Gastroesophageal sphincter (tissue), 4 donors: ENCODE measurements at regions not wholly inside any gene's neighbourhood (a gene's known extent, or its start where the extent isn't known, plus 50 kb on each side); places are given as distances from the start of the nearest gene placed in this dataset.

ENCODE experiments used
- ATAC-seq: fragments of 150-250 bp; one replicate; pipeline ENCODE4 v1.9.1; 2016; ENCODE audit warnings: mild to moderate bottlenecking, moderate library complexity
- H3K27ac ChIP-seq, 4 donors: fragments of 200-600 bp; sonication (generic) in 3 of 4; 1 replicate in 3 of 4; 2 replicates in 1 of 4; pipeline ENCODE4 v1.5.1; 2016 to 2019
- H3K27me3 ChIP-seq: fragments of 200-600 bp; sonication (generic); one replicate; pipeline ENCODE4 v1.5.1; 2019
- H3K36me3 ChIP-seq, 2 donors: fragments of 200-600 bp; sonication (generic); one replicate each; pipeline ENCODE4 v1.5.1; 2019; ENCODE audit warnings: control low read depth in 1 of 2
- H3K4me1 ChIP-seq, 3 donors: fragments of 200-600 bp; sonication (generic); 1 replicate in 2 of 3; 2 replicates in 1 of 3; pipeline ENCODE4 v1.5.1; 2016 to 2019; ENCODE audit warnings: control low read depth in 2 of 3
- H3K4me3 ChIP-seq, 2 donors: fragments of 200-600 bp; sonication (generic); one replicate each; pipeline ENCODE4 v1.5.1; 2019; ENCODE audit warnings: mild to moderate bottlenecking in 1 of 2, moderate library complexity in 1 of 2
- H3K9me3 ChIP-seq, 3 donors: fragments of 200-600 bp; sonication (generic); one replicate each; pipeline ENCODE4 v1.5.1; 2017 to 2019; ENCODE audit warnings: control low read depth in 2 of 3
- CTCF ChIP-seq, 4 experiments: fragments of 200-600 bp in 2 of 4; fragments of 450-650 bp in 2 of 4; sonication (generic) in 1 of 4; IDR thresholded peaks; one replicate each; pipeline ENCODE4 v1.5.1; 2017 to 2019; ENCODE audit warnings: antibody characterized with exemption in 4 of 4, mild to moderate bottlenecking in 2 of 4, moderate library complexity in 2 of 4
- EP300 ChIP-seq: sonication (generic); formaldehyde crosslinking; IDR thresholded peaks from one replicate; pipeline ENCODE4 v1.6.1; 2017; ENCODE audit warnings: antibody characterized with exemption, mild to moderate bottlenecking
- POLR2A ChIP-seq, 2 donors: fragments of 450-650 bp; IDR thresholded peaks; one replicate each; pipeline ENCODE4 v1.6.1; 2017; ENCODE audit warnings: antibody characterized with exemption in 2 of 2, mild to moderate bottlenecking in 2 of 2, moderate library complexity in 1 of 2
- POLR2AphosphoS5 ChIP-seq: sonication (generic); formaldehyde crosslinking; IDR thresholded peaks from one replicate; pipeline ENCODE4 v1.6.1; 2017; ENCODE audit warnings: antibody characterized with exemption
- WGBS, 2 donors: methylation state at CpG; one replicate each; pipeline ENCODE4 v1.1.5; 2018; ENCODE audit warnings: low coverage in 1 of 2; 5-methylcytosine and 5-hydroxymethylcytosine counted together

GRCh38 chr2:121037480-121037879 is 247.5 kb downstream of the TFCP2L1 start:
- ATAC-seq, result no peak
- H3K27ac ChIP-seq, result no peak overlapping the region
- H3K4me1 ChIP-seq, result peaks cover 0 to 10% (median 0%) of the 10 kb centered on the region in 3 donors
- H3K4me3 ChIP-seq, result no peak overlapping the region
- H3K36me3 ChIP-seq, result no peaks in the 10 kb centered on the region
- no peak for TF ChIP-seq EP300
- no peak for TF ChIP-seq POLR2A (IDR thresholded peaks at IDR 0.05)
- no peak for TF ChIP-seq POLR2AphosphoS5
- no peak for TF ChIP-seq CTCF (IDR thresholded peaks at IDR 0.05)
- peaks cover 4% of the 10 kb centered on the region for H3K27me3 ChIP-seq
- WGBS, 2 donors, result 91 to 94% methylated on average over 2 of the region's 2 CpGs
- H3K9me3 ChIP-seq, result no peaks in the 10 kb centered on the region

DNA sequence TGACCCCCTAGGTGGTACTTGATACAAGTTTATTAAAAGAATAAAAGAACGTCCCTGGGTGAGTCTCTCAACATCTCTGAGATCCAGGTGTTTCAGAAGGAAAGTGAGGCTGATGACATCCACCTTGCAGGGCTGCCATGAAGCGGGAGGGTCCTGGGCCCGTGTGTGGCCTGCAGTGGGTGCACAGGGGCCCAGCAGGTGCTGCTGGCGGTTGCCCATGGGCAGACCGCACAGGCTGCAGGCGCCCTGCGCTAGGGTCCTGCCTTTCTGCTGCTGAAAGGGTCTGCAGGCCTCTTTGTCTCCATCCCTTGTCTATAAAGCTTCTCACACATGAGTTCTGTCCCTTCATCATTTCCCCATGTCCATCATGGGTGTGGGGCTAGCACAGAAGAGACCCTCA is 247.0 kb downstream of the TFCP2L1 start:
- Histone ChIP-seq H3K4me1 (peaks cover 0 to 10% (median 0%) of the 10 kb centered on the region in 3 donors), H3K27me3 (no peaks in the 10 kb centered on the region), H3K36me3 (no peaks in the 10 kb centered on the region), H3K9me3 (peaks cover 0 to 3% (median 0%) of the 10 kb centered on the region in 3 donors), H3K27ac (no peak overlapping the region), H3K4me3 (no peak overlapping the region)
- no peak for ATAC-seq
- 20 to 79% methylated on average over 1 to 5 of the region's 7 CpGs for WGBS, 2 donors
- TF ChIP-seq EP300 (no peak), CTCF (IDR thresholded peaks at IDR 0.05) (no peak), POLR2AphosphoS5 (no peak), POLR2A (IDR thresholded peaks at IDR 0.05) (no peak)

- Histone ChIP-seq H3K27me3 (no peaks in the 10 kb centered on the region), H3K4me1 (peaks cover 0 to 10% (median 0%) of the 10 kb centered on the region in 3 donors), H3K4me3 (no peak overlapping the region), H3K36me3 (no peaks in the 10 kb centered on the region), H3K27ac (no peak overlapping the region), H3K9me3 (peaks cover 0 to 7% (median 0%) of the 10 kb centered on the region in 3 donors)
- no peak for TF ChIP-seq POLR2AphosphoS5
- WGBS, 2 donors, result 87 to 89% methylated on average over 3 of the region's 5 CpGs
- ATAC-seq, result no peak
Observed at GRCh38 chr2:121038431-121038830, 246.6 kb downstream of the TFCP2L1 start.

GRCh38 chr2:121038891-121039616 is 245.9 kb downstream of the TFCP2L1 start:
- Histone ChIP-seq H3K4me1 (peaks cover 0 to 10% (median 0%) of the 10 kb centered on the region in 3 donors), H3K36me3 (no peaks in the 10 kb centered on the region), H3K27ac (no peak overlapping the region), H3K9me3 (peaks cover 0 to 14% (median 0%) of the 10 kb centered on the region in 3 donors), H3K4me3 (no peak overlapping the region), H3K27me3 (no peaks in the 10 kb centered on the region)
- TF ChIP-seq POLR2A (IDR thresholded peaks at IDR 0.05) (no peak), CTCF (IDR thresholded peaks at IDR 0.05) (no peak), EP300 (no peak), POLR2AphosphoS5 (no peak)
- ATAC-seq, result no peak
- 42 to 48% methylated on average over 2 to 7 of the region's 8 CpGs for WGBS, 2 donors

- Histone ChIP-seq H3K36me3 (no peaks in the 10 kb centered on the region), H3K27ac (no peak overlapping the region), H3K4me1 (peaks cover 0 to 10% (median 0%) of the 10 kb centered on the region in 3 donors), H3K9me3 (peaks cover 0 to 14% (median 0%) of the 10 kb centered on the region in 3 donors), H3K4me3 (no peak overlapping the region), H3K27me3 (no peaks in the 10 kb centered on the region)
- WGBS, 2 donors, result 33 to 55% methylated on average over 1 to 3 of the region's 3 CpGs
- TF ChIP-seq EP300, result no peak
- no peak for TF ChIP-seq CTCF (IDR thresholded peaks at IDR 0.05)
- no peak for TF ChIP-seq POLR2AphosphoS5
- ATAC-seq, result no peak
Observed at GRCh38 chr2:121039679-121040078, 245.3 kb downstream of the TFCP2L1 start.
